ENCODE measurements at regions not wholly inside any gene's neighbourhood (a gene's known extent, or its start where the extent isn't known, plus 50 kb on each side); places are given as distances from the start of the nearest gene placed in this dataset.

DNA sequence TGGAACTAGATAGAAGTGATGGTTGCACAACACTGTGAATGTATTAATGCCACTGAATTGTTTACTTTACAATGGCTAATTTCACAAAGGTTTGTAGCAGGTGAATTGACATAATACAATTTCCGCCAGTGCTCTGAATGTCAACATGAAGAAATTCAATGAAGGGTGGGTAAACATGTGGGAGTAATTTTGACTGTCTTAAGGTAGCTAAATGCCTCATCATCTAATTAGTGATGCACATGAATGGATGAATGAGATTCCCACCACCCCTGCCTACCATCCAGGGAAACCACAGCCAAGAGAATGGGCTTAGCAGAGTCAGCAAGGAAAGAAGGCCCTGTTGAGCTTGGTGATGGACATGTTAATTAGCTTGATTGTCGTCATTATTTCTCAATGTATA, 275.3 kb downstream of the ALDH8A1 start:
- TF ChIP-seq CTCF (IDR thresholded peaks at IDR 0.05; ENCODE audit: insufficient read depth, low read length) (no peak), POLR2AphosphoS5 (IDR thresholded peaks at IDR 0.05; ENCODE audit: low read depth) (no peak)

Data from HL-60 (cell line).